ENCODE measurements at regions not wholly inside any gene's neighbourhood (a gene's known extent, or its start where the extent isn't known, plus 50 kb on each side); places are given as distances from the start of the nearest gene placed in this dataset.
A peak's percentile ranks its signal among the peaks of the same experiment; 100 is the strongest.

DNA sequence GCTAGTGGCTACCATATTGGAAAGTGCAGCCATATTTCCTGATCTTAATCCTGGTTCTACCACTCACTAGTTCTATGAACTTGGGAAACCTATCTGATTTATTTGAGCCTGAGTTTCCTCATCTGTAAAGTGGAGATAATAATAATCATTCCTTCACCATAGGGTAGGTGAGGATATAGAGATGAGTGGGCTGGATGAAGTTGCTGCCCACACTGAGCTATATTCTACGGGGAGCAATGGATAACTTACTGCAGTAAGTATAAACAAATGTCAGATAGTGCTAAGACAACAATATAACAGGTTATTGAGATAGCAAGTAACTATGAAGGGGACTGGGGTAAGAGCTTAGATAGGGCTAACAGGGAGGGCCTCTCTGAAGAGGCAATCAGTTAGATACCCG is 251.5 kb upstream of the ADAMTS9 start:
- no peak for DNase-seq

DNA sequence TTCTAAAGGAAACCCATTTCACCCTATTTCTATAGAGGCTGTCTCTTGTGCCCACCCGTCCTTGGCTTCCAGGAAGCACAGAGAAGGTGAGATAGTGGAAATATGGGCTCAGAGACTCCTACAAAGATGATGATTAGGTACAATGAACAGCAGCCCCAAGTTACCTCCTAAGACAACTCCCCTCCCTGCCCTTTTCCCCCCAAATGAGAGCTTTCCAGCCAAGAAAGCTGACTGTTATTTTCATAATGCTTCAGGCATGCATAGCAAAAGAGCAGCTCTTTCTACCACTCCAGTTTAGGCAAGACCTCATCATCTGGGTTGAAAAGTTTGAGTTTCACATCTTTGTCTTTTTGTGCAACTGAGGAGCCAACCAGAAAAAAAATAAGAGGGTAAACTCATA is 248.8 kb upstream of the ADAMTS9 start:
- peak; percentile 24 for DNase-seq

DNA sequence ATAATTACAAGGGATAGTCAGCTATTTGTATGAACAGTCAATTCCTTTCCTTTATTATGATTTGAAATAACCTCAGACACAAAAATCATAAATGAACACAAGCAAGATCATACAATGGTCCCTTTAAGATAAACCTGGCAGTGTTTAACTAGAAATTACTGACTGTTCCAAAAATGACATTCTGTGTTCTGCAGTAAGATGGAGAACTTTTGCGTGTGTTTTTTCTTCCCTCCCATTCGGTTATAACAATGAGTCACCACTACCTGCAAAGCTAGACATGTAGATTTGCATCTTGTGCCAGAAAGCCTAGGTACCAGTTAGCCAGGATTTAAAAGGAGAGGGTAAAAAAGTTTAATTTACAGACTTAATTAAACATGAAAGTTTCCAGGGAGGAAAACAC is 248.2 kb upstream of the ADAMTS9 start:
- no peak for DNase-seq

DNA sequence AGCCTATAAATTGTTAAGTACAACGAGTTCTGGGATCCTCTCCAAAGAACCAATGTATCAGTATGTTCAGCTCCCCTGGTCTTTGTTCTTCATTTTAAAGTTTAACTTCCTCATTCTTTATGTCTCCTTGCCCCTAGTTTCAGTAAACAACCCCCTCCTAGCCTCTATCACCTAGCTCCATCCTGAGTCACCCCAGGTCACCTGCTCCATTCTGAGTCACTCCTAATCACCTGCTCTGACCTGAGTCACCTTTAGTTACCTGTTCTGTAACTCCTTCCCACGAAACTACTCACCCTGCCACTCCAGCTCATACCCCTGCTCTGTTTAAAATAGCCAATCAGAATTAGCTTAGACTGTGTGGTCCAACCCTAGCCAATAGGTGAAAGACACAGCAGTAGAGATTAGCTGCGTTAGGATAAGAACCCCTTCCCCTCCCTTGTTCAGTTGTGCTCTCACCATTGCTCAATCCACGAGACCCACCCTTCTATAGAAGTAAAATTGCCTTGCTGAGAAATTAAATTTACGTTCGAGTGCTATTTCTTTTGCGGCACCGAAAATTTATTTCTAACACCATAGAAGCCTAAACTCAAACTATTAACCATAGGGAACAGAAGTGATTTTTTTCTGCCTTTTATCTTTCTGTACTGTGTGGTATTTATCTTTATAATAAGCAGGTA is 245.0 kb upstream of the ADAMTS9 start:
- no peak for DNase-seq

DNA sequence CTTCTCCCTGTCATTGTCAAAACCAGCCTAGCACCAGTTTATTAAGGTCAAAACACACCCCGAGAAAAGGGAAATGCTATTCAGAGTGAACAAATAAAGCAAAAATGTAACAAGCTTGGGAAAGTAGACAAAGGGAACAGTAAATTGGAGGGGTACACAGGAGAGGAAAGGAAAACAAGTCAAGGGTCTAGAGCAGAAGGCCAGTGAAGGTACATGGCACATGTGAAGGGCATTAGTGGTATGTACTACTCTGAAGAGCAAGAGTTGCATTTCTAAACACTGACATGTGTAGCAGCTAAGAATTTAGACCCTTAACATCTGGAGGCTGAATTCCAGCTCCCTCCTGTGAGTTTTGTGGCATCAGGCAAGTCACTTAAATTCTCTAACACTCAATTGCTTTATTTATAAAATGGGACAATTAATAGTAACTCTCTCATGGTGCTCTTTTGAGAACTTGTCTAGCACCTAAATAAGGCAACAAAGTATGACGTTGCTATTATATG is 244.3 kb upstream of the ADAMTS9 start:
- DNase-seq: no peak

DNA sequence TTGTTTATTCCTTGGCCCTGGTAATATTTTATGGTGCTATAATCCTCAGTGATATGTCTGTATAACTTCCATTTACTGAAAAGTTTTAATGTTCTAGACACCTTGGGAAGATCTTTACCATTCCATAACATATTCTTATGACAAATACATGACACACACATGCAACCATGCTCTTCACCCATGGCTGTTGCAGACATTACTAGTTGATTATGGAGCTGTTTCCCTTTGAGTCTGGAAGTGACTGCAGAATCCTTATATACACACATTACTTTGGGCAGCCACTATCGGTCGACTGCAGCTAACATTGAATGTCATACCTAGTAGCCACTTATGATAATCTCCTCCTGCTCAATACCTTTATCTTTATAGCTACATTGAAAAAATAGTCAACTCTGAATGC is 243.1 kb upstream of the ADAMTS9 start:
- no peak for DNase-seq

DNA sequence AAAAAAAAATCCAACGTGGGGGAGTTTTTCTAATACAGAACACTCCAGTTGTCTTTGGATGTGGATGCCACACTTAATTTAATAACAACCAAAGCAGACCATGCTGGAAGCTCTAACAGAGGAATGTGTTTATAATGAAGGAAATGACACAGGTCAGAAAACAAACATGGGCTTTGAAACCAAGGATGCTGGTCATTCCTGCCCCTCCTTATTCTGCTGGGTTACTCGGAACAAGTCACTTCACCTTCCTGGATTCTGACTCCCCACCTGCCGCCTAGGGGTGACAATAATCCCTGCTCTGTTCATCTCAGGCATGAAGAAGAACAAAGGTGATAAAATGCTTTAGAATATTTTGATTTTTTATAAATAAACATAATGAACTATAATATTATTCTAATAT is 240.9 kb upstream of the ADAMTS9 start:
- DNase-seq: no peak

DNA sequence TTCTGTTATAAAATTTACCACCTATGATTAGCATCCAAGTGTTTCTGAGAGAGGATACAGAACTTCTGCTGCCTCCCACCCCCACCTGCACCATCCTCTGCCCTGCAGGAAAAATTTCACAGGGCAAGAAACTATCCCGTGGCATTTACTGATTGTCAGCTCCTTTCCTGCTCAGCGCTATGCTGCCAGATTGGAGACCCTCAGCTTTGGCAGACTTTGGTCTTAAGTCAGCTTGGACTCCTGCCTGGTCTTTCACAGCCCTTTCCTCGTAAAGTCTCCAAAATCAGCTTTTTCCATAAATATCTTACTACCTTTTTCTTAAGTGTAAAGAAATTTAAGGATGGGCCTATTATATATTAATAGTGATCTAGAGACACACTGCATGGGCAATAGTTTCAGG is 239.9 kb upstream of the ADAMTS9 start:
- no peak for DNase-seq

DNA sequence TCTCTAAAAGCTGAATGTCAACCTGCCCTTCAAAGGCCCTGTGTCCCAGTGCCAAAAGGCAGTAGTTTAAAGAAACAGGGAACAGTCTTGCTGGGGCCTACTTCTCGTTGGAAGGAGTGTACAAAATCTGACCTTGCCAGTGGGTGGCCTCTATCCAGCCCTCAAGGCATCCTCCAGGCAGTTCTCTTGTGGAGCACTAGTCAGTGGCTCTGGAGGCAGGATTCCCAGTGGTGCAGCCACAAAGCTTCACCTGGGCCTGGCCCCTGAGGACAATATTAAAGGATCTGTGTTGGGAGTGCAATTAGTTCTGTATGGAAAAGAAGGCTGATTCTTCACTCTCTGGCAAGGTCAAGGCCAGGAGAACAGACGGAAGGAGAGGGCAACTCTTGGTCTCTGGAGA is 237.8 kb upstream of the ADAMTS9 start:
- no peak for DNase-seq

DNA sequence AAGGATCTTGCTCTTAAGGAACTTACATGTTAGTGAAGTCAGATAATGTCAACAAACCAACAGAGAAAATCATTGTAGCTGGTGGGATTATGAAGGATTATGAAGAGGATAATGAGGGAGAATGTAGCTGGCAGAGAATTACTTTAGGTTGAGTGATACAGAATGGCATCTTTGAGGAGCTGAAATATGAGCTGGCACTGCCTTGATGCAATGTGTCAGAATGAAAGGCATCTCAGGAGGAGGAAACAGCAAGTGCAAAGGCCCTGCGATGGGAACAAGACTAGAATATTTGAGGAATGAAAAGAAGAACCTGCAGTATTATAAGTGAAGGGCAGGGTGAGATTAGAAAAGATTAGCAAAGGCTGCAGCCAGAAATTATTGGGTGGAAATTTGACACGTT is 237.2 kb upstream of the ADAMTS9 start:
- DNase-seq: peak; percentile 18

DNA sequence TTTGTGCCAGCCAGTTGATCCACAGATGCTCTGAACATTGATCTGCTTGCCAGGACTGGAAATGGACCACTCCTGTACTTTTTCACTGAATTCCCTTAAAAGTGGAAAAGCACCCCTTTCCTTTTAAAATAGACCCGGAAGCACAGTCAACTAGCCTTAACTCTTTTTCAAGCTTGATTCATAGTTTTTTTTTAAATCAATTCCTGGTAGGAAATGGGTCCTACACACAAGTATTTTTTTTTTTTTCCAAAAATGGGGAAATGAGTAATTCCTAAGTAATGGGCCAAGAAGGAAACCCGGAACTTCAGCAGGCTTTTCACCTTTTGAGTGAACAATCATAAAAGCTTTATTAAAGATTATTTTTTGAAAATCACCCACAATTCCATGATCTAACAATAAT is 234.4 kb upstream of the ADAMTS9 start:
- DNase-seq: peak; percentile 19

DNA sequence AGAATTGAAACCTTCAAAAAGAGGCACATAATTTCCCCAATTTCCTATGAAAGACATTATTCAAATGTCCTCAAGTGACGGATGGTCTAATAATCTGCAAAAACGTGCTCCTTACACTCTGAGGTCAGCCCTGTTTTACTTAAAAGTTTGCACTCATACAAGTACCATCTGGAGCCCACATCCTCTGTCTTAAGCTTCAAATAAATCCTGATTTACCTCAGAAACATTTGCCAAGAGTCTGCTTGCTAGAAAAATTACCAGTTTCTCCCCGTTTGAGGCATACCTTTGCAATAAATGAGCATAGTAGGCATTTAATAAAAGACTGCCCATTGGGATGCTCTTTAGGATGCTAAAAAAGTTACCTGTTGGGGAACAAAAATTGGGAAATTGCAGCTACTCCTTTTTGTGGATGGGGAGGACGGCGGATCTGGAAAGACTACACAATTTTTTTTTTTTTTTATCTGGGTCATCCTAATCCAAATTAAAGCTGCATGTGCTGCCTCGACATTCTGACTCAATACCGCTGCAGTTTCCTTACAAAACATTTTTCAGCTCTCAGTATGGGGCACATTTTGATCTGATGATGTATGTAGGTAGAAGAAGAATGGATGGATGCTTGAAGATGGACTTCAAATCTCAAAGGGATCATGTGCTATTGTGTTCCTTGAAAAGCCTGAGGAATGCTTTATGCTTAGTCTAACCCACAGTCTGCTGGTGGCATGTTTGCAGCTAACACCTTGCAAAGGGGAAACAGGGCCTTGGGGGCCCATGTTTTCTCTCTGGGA is 233.7 kb upstream of the ADAMTS9 start:
- peak; percentile 44 for DNase-seq

DNA sequence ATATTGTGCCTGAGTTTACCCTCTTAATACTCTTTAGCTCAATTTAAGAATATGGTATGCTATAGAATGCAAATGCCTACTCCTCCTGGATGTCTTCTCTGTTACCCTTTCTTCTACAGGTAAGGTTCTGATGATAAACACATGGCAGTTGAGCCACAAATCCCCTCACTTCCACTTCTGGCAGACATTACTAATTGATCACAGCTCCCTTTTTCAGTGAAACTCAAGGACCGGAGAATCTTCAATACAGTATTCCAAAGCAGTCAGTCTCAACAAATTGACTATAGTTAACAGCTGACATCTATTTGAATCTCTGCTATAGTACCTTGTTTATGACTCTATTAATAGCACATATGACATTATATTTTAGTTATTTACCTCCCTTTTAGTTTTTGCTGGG is 232.1 kb upstream of the ADAMTS9 start:
- DNase-seq: no peak

DNA sequence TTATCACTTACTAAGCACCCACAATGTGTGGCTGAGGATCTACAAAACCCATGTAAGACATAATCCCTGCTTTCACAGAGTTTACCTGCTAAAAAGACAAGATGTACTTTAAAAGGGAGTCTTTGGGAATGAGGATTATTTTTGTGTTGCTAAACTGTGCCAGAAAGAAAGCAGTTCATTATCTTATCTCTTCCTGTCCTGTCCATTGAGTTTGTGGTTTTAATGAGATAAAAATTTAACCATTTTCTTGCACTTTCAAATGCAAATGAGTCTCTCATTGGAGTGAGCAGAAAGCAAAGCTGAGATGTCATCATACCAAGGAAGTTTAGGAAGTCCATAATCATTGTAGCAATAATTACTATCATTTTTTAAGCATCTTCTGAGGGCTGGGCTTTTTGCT is 231.2 kb upstream of the ADAMTS9 start:
- no peak for DNase-seq

DNA sequence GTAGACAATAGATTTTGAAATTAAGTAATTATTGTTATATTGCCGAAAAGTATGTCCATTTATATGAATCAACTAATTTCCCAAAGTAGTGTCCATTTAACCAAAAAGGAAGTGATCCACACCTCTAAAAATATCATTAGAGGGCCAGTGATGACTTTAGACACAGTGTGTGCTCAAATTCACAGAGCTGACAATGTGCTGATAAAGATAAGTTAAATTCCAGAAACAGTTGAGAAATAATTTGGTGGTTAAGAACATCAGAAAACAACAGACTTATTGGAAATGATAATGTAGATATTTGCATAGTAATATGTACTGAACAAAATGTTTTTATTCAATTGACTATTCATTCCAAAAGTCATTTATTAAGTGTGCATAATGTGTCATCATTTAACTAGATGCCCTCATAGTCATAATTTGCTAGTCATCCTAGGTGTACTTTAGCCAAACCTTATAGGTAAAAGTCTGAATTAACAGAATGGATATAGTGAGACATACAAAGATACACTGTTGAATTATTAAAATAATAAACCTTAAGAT is 230.2 kb upstream of the ADAMTS9 start:
- DNase-seq: no peak

DNA sequence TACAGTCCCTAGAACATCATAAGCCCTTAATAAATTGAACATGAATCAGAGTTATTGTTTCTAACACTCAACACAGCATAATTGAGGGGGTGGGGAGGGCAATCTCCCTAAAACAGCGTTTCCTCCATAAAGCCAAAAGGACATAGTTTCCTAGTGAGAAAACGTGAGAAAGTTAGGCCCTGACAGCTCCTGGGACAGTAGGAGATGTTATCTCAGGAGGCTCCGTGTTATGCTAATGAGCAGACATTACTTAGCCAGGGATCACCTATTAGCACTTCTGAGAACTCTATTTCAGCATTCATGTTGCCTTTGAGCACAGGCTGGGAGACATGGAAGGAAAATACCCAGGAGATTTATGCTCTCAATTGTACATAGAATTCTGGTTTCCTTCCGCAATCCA is 229.1 kb upstream of the ADAMTS9 start:
- DNase-seq: peak; percentile 36

DNA sequence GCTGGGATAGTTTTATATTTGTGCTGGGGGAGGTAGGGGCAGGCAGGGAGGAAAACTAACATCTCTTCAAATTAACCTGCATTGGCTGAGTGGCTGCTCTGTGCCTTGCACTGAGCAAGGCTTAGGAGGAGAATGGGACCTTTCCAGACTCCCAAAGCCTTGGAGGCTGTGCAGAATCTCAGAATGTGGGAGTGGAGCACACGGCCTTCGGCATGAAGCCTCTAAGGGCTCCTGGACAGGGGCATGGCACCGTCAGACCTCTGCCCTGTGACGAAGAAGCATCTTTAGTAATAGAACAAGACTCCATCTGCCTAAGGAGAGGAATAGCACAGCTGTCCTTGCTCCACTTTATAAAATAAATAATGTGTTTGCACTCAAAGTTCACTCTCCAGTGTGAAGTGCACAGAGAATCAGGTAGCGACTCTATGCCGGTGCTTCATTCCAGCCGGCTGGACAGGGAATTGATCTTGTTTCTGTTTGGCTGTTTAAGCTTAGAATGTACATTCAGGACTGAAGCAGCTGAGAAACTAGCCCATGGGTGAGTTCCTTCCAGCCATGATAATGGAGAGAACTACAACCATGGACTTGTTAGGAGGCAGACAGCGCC is 228.5 kb upstream of the ADAMTS9 start:
- DNase-seq: no peak

DNA sequence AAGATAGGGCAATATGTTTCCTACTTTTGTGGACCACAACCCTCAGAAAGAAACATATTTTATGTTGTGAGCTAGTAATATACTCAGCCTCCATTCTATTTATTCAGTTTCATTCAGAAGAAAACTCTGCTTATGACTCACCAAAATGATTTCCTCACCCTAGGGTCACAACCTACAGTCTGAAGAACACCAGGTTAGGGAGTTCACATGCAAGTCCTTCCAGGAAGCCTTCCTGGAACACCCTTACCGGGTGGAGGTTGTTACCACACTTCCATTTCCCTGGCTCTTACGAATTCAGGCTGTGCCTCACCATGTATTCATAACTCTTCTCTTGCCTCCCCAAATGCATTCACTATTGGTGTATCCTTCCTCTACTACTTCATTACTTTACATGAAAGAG is 228.0 kb upstream of the ADAMTS9 start:
- DNase-seq: peak; percentile 22

DNA sequence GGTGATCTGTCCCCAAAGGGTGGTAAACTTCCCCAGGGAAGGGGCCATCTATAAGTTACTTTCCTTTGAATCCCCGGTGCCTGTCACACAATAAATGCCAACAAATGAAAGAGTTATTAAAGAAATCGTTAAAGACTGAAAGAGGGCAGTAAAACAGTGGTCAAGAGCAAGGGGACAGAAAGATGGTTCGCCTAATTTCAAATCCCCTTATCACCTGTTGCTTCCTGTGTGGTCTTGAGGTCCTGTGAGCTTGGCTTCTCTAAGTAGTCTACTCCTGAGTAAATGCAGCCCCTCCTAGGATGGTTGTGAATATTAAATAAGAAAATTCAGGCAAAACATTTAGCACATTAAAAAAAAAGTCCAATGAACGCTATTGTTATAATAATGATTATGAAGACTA is 225.7 kb upstream of the ADAMTS9 start:
- no peak for DNase-seq

DNA sequence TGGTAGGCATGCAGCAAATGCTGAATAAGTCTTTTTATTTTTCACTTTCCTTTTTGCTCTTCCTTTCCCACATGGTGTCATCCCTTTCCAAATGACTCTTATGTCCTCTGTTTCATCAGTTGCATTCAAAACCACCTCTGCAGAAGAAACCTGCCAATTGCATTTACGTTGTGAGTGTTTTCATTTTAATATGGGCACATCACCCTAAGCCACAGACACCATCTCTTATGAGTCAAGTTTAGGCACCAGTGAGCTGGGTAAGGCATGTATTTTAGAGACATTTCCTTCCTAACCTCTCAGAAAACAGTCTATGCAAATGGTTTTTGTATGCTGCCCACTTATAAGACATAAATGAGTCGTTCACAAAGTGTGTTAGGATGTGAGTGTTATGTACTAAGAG is 223.3 kb upstream of the ADAMTS9 start:
- peak; percentile 17 for DNase-seq

DNA sequence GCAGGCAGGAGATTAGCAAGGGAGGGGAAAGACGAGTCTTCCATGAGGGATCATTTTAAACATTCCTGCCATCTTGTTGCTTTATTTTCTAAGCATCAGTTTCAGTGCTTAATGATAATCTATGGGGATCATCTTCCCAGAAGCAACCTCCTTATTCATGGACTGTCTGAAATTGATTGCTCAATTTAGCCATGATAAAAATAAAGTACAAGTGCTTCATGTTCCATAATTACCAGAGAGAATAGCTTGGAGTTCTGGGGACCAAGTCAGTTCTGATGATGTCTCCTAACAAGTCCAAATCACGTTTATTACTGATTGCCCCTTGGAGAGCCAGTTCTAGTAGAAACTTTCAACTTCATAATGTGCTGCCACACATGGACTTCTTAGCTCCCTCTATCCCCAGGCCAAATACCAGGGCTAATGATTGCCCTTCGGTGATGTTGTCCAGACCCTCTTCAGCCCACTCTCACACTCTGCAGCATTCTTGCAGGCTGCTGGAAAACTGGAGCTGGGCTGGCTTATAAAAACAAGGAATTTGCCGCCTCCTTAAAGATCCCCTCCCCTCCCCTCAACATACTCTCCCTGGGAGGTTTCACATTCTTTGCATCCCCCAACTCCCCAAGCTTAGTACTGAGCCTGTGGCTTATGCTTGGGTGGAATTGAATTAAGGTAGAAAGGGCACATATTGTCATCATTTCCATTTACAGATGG is 222.1 kb upstream of the ADAMTS9 start:
- DNase-seq: peak; percentile 34

DNA sequence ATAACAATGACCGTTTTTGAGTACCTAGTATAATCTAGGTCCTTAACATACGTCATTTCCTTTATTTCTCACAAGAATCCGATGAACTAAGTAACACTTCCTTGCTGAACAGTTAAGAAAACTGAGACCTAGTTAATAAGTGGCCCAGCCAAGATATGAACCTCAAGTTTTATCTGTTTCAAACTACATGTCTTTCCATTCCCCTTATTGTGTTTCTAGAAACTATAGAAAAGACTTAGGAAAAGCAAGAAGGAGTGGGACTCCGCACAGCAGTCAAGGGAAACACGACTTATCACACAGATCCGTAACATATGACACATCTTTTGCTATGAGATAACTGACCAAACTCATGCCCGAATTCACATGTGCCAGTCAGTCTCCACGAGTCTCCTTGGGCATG is 221.2 kb upstream of the ADAMTS9 start:
- DNase-seq: no peak

DNA sequence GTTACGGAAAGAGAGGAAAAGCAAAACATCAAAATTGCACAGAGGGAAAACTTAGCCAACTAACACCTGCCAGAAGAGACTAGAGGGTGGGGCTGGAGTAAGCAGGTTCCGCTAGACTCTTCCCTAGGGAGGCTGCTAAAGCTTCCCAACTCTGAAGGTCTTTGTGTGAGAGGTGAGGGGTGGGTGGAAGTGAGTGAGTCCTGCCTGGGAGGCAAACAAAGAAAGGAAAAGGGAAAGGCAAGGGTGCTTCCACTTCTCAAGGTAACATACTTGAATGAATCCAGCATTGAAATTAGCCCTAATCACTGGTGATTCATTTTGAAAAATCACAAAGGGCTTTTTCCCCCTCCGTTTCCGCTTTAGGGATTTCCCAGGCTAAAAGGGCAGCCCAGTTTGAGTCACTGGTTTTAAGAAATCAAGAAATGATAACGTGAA is 220.5 kb upstream of the ADAMTS9 start:
- peak; percentile 31 for DNase-seq

Measured in fibroblast of skin of right biceps (primary cell).